ENCODE measurements at regions not wholly inside any gene's neighbourhood (a gene's known extent, or its start where the extent isn't known, plus 50 kb on each side); places are given as distances from the start of the nearest gene placed in this dataset.

- Histone ChIP-seq H3K27ac (no peak overlapping the region), H3K27me3 (no peaks in the 10 kb centered on the region), H3K4me1 (no peaks in the 10 kb centered on the region), H3K36me3 (no peaks in the 10 kb centered on the region), H3K4me3 (no peak overlapping the region), H3K9me3 (no peaks in the 10 kb centered on the region)
- ATAC-seq (ENCODE audit: low FRiP score in 2 of 2) = no peak
- DNase-seq = no peak
- whole genome bisulfite sequencing, 2 donors = 77 to 80% methylated on average over 5 of the region's 5 CpGs
- no peak for TF ChIP-seq CTCF (IDR thresholded peaks at IDR 0.05)
- TF ChIP-seq POLR2AphosphoS5 (IDR thresholded peaks at IDR 0.05) = no peak
- no peak for TF ChIP-seq EP300 (IDR thresholded peaks at IDR 0.05)
- no peak for TF ChIP-seq POLR2A (IDR thresholded peaks at IDR 0.05)
These were observed 72.3 kb downstream of the RPL22L1 start for GRCh38 chr3:170797685-170798084.

- Histone ChIP-seq H3K27ac (no peak overlapping the region), H3K27me3 (no peaks in the 10 kb centered on the region), H3K36me3 (no peaks in the 10 kb centered on the region), H3K4me1 (no peaks in the 10 kb centered on the region), H3K9me3 (no peaks in the 10 kb centered on the region), H3K4me3 (no peak overlapping the region)
- no peak for TF ChIP-seq CTCF (IDR thresholded peaks at IDR 0.05)
- TF ChIP-seq POLR2A (IDR thresholded peaks at IDR 0.05) = no peak
- no peak for TF ChIP-seq POLR2AphosphoS5 (IDR thresholded peaks at IDR 0.05)
- no peak for TF ChIP-seq EP300 (IDR thresholded peaks at IDR 0.05)
- ATAC-seq (ENCODE audit: low FRiP score in 2 of 2) = no peak
- WGBS, 2 donors = 92 to 100% methylated on average over 1 of the region's 1 CpG
- no peak for DNase-seq
These were observed 77.5 kb downstream of the RPL22L1 start for GRCh38 chr3:170792471-170792870.

- Histone ChIP-seq H3K4me3 (no peak overlapping the region), H3K4me1 (no peaks in the 10 kb centered on the region), H3K9me3 (no peaks in the 10 kb centered on the region), H3K36me3 (no peaks in the 10 kb centered on the region), H3K27ac (no peak overlapping the region), H3K27me3 (no peaks in the 10 kb centered on the region)
- DNase-seq = no peak
- no peak for ATAC-seq (ENCODE audit: low FRiP score in 2 of 2)
- 76 to 81% methylated on average over 1 of the region's 1 CpG for WGBS, 2 donors
- TF ChIP-seq POLR2A (IDR thresholded peaks at IDR 0.05) (no peak), POLR2AphosphoS5 (IDR thresholded peaks at IDR 0.05) (no peak), EP300 (IDR thresholded peaks at IDR 0.05) (no peak)
These were observed 79.3 kb downstream of the RPL22L1 start for GRCh38 chr3:170790647-170791046.

- Histone ChIP-seq H3K27ac (no peak overlapping the region), H3K9me3 (no peaks in the 10 kb centered on the region), H3K4me1 (no peaks in the 10 kb centered on the region), H3K4me3 (no peak overlapping the region), H3K36me3 (no peaks in the 10 kb centered on the region), H3K27me3 (no peaks in the 10 kb centered on the region)
- WGBS, 2 donors = 92 to 100% methylated on average over 2 of the region's 2 CpGs
- DNase-seq (no peak), ATAC-seq (ENCODE audit: low FRiP score in 2 of 2) (no peak)
- TF ChIP-seq POLR2AphosphoS5 (IDR thresholded peaks at IDR 0.05) (no peak), CTCF (IDR thresholded peaks at IDR 0.05) (no peak), POLR2A (IDR thresholded peaks at IDR 0.05) (no peak), EP300 (IDR thresholded peaks at IDR 0.05) (no peak)
These were observed 82.5 kb downstream of the RPL22L1 start for GRCh38 chr3:170787464-170787863.

- TF ChIP-seq CTCF (IDR thresholded peaks at IDR 0.05) (no peak), EP300 (IDR thresholded peaks at IDR 0.05) (no peak)
- Histone ChIP-seq H3K9me3 (no peaks in the 10 kb centered on the region), H3K27ac (no peak overlapping the region), H3K36me3 (no peaks in the 10 kb centered on the region), H3K4me1 (no peaks in the 10 kb centered on the region), H3K27me3 (no peaks in the 10 kb centered on the region), H3K4me3 (no peak overlapping the region)
- DNase-seq (no peak), ATAC-seq (ENCODE audit: low FRiP score in 2 of 2) (no peak)
- WGBS, 2 donors = 92 to 94% methylated on average over 3 of the region's 3 CpGs
These were observed 84.5 kb downstream of the RPL22L1 start for GRCh38 chr3:170785454-170785853.

All from upper lobe of left lung (tissue), 6 donors.